K562 (cell line): ENCODE measurements at regions not wholly inside any gene's neighbourhood (a gene's known extent, or its start where the extent isn't known, plus 50 kb on each side); places are given as distances from the start of the nearest gene placed in this dataset.
A peak's percentile ranks its signal among the peaks of the same experiment; 100 is the strongest.

ENCODE experiments used
- ATAC-seq: fragments of 200-7000 bp; cut with Tn5 transposase; 3 replicates; pipeline ENCODE4 v1.9.1; 2020; ENCODE audit warnings: moderate library complexity
- BruUV-seq: library from RNA; stranded (reverse); fragments of 400-500 nt; replicated peaks from 2 replicates; lab custom pipeline; 2021; lab: Mats Ljungman, UMichigan
- CTCF ChIA-PET: fragments of 300-600 bp; formaldehyde crosslinking; extraction: SDS; loops from one replicate; lab custom pipeline; 2021; ENCODE audit warnings: low intra/inter-chr PET ratio; lab: Yijun Ruan, JAX
- POLR2A ChIA-PET: fragments of 300-600, 350-650 bp; sonication (Branson Sonifier 250); formaldehyde crosslinking; extraction: SDS; loops from one replicate; lab custom pipeline; 2021; ENCODE audit warnings: antibody characterized with exemption, inconsistent platforms; lab: Yijun Ruan, JAX
- DNase-seq, 4 experiments: peaks; one replicate each; pipeline versions ENCODE4 v3.0.0 to v3.0.0-alpha.2; 2011 to 2018; ENCODE audit warnings: low spot score in 3 of 4, mixed read lengths in 3 of 4; ENCODE audit errors: extremely low read depth in 1 of 4
- FAIRE-seq: peaks from 2 replicates; lab custom pipeline; 2011; peaks lifted over from hg19 to GRCh38; lab: Jason Lieb, UNC
- H2AFZ ChIP-seq: 2 replicates; pipeline ENCODE4 v1.6.0; 2011; ENCODE audit warnings: low read depth, low read length, control low read depth, inconsistent platforms
- H3K27ac ChIP-seq: fragments of 200-600 bp; 3 replicates; pipeline ENCODE4 v1.8.0; 2011; ENCODE audit warnings: low read depth, mild to moderate bottlenecking, control low read depth, inconsistent platforms, low read length, moderate library complexity, mixed read lengths; ENCODE audit errors: extremely low read depth
- H3K27me3 ChIP-seq, 2 experiments: fragments of 300-600 bp in 1 of 2; 2 replicates in 1 of 2; 3 replicates in 1 of 2; pipeline versions ENCODE4 v1.6.0 to v1.8.0; 2011; ENCODE audit warnings: inconsistent platforms in 2 of 2, low read length in 2 of 2, mild to moderate bottlenecking in 1 of 2, mixed read lengths in 1 of 2, moderate library complexity in 1 of 2; ENCODE audit not compliant: control insufficient read depth in 2 of 2, insufficient read depth in 2 of 2
- H3K36me3 ChIP-seq: fragments of 300-600 bp; 3 replicates; pipeline ENCODE4 v1.8.0; 2011; ENCODE audit warnings: mild to moderate bottlenecking, low read length, inconsistent platforms; ENCODE audit not compliant: control insufficient read depth, insufficient read depth
- H3K4me1 ChIP-seq, 2 experiments: fragments of 200-600 bp in 1 of 2; replicated peaks in 1 of 2; 2 replicates in 1 of 2; 3 replicates in 1 of 2; pipeline versions ENCODE4 v1.5.1 to v1.8.0; 2011; ENCODE audit warnings: inconsistent platforms in 2 of 2, low read length in 2 of 2, mild to moderate bottlenecking in 1 of 2, mixed read lengths in 1 of 2, moderate library complexity in 1 of 2; ENCODE audit not compliant: control insufficient read depth in 2 of 2, insufficient read depth in 2 of 2
- H3K4me2 ChIP-seq: 2 replicates; pipeline ENCODE4 v1.6.1; 2011; ENCODE audit warnings: low read length, control low read depth, inconsistent platforms, mixed read lengths; ENCODE audit not compliant: insufficient read depth
- H3K4me3 ChIP-seq: fragments of 200-600 bp; sonication (generic), shearing (Covaris generic); 2 replicates; pipeline ENCODE4 v1.5.1; 2016; ENCODE audit warnings: control low read depth, inconsistent platforms
- H3K79me2 ChIP-seq: fragments of 200-600 bp; 3 replicates; pipeline ENCODE4 v1.8.0; 2011; ENCODE audit warnings: low read length, inconsistent platforms; ENCODE audit not compliant: control insufficient read depth, insufficient read depth
- H3K9ac ChIP-seq, 2 experiments: 2 replicates each; pipeline versions ENCODE4 v1.6.0 to v1.6.1; 2011; ENCODE audit warnings: low read depth in 2 of 2, low read length in 2 of 2, control low read depth in 1 of 2, inconsistent platforms in 1 of 2, mild to moderate bottlenecking in 1 of 2, mixed read lengths in 1 of 2; ENCODE audit not compliant: insufficient read depth in 1 of 2
- H3K9me1 ChIP-seq: one replicate; pipeline ENCODE4 v1.6.0; 2011; ENCODE audit warnings: inconsistent platforms, mild to moderate bottlenecking, low read length, moderate library complexity; ENCODE audit not compliant: control insufficient read depth, insufficient read depth
- H3K9me3 ChIP-seq: replicated peaks from 2 replicates; pipeline ENCODE4 v1.5.1; 2011; ENCODE audit warnings: low read depth, low read length, inconsistent platforms; ENCODE audit not compliant: control insufficient read depth, insufficient read depth
- H4K20me1 ChIP-seq: replicated peaks from 2 replicates; pipeline ENCODE4 v1.6.1; 2011; ENCODE audit warnings: low read length, inconsistent platforms, mixed read lengths; ENCODE audit not compliant: control insufficient read depth, insufficient read depth
- CBX8 ChIP-seq: fragments of 200-600 bp; sonication (generic); IDR thresholded peaks from 2 replicates; pipeline ENCODE4 v1.6.1; 2012; ENCODE audit warnings: borderline replicate concordance, mixed run types, low read depth, mild to moderate bottlenecking, moderate library complexity, mixed read lengths, low read length, control low read depth, inconsistent platforms; ENCODE audit not compliant: poor library complexity, severe bottlenecking; ENCODE audit errors: extremely low read depth
- NR2C1 ChIP-seq, 2 experiments: fragments of 450-650 bp; IDR thresholded peaks; 2 replicates each; pipeline ENCODE4 v1.6.1; 2017; ENCODE audit warnings: mild to moderate bottlenecking in 2 of 2, antibody characterized with exemption in 1 of 2, inconsistent platforms in 1 of 2, missing compliant biosample characterization in 1 of 2, missing genetic modification characterization in 1 of 2
- REST ChIP-seq, 2 experiments: fragments of 450-650 bp; formaldehyde crosslinking in 1 of 2; IDR thresholded peaks; 2 replicates each; pipeline versions ENCODE4 v1.4.0 to v1.6.1; 2014 to 2020; ENCODE audit warnings: mild to moderate bottlenecking in 2 of 2, borderline replicate concordance in 1 of 2, low read depth in 1 of 2
- SIN3A ChIP-seq, 2 experiments: fragments of 150-350 bp in 1 of 2; IDR thresholded peaks; 2 replicates each; pipeline ENCODE4 v1.6.1; 2011 to 2016; ENCODE audit warnings: borderline replicate concordance in 2 of 2, low read depth in 2 of 2, low read length in 2 of 2, mild to moderate bottlenecking in 2 of 2, moderate library complexity in 2 of 2; ENCODE audit not compliant: control insufficient read depth in 1 of 2
- STAT5A ChIP-seq: IDR thresholded peaks from 2 replicates; pipeline ENCODE4 v1.6.1; 2012; ENCODE audit warnings: low read length, inconsistent platforms, borderline replicate concordance
- ZBTB5 ChIP-seq: fragments of 450-650 bp; IDR thresholded peaks from 2 replicates; pipeline ENCODE4 v1.6.1; 2017; ENCODE audit warnings: antibody characterized with exemption
- ZC3H8 ChIP-seq: fragments of 450-650 bp; IDR thresholded peaks from 2 replicates; pipeline ENCODE4 v1.6.1; 2017
- ZFP30 ChIP-seq: fragments of 250-450 bp; sonication (Bioruptor Pico); IDR thresholded peaks from 2 replicates; pipeline ENCODE4 v1.8.0; 2022; ENCODE audit warnings: moderate library complexity, mild to moderate bottlenecking, inconsistent platforms, borderline replicate concordance
- ZNF217 ChIP-seq: sonication (generic); formaldehyde crosslinking; IDR thresholded peaks from 2 replicates; pipeline ENCODE4 v1.8.0; 2022; ENCODE audit warnings: mild to moderate bottlenecking, missing genetic modification reagents
- WGBS: fragments of 100-300 bp; shearing (Covaris generic); methylation state at CpG from one replicate; pipeline ENCODE4 v1.1.6; 2016; ENCODE audit warnings: low coverage, mixed read lengths; ENCODE audit not compliant: insufficient coverage; ENCODE audit errors: missing lambda C conversion rate; 5-methylcytosine and 5-hydroxymethylcytosine counted together
- in situ Hi-C: fragments of 300-500 bp; cut with MboI; formaldehyde crosslinking; loops from 4 replicates; pipeline ENCODE4 v1.15.0; 2018; ENCODE audit warnings: inconsistent platforms, mixed read lengths
- intact Hi-C: fragments of 100-400 bp; cut with micrococcal nuclease; formaldehyde crosslinking; loops from 2 replicates; pipeline ENCODE4 v1.14.2; 2022

- Histone ChIP-seq H3K9me1 (no peaks in the 10 kb centered on the region), H3K4me2 (no peak overlapping the region), H3K36me3 (no peaks in the 10 kb centered on the region), H3K27ac (no peak overlapping the region), H4K20me1 (no peaks in the 10 kb centered on the region), H3K27me3 (peaks cover 10 to 18% of the 10 kb centered on the region in 2 experiments; a peak in 3 of 5 replicates), H3K9me3 (no peaks in the 10 kb centered on the region), H3K4me3 (no peak overlapping the region), H3K79me2 (no peaks in the 10 kb centered on the region), H2AFZ (no peak overlapping the region), H3K4me1 (peaks cover 0 to 6% of the 10 kb centered on the region in 2 experiments; a peak in 3 of 5 replicates), H3K9ac (no peak overlapping the region)
- intact Hi-C loops (no loop called here), in situ Hi-C loops (no loop called here)
- ATAC-seq (no peak), DNase-seq (no peak), FAIRE-seq (no peak)
- ChIA-PET POLR2A (no interaction called here), CTCF (no interaction called here)
- WGBS = 23% methylated on average over 2 of the region's 2 CpGs
- BruUV-seq = no TSS peak
- no peak for TF ChIP-seq STAT5A
- no peak for TF ChIP-seq SIN3A (IDR thresholded peaks at IDR 0.05; ENCODE audit: borderline replicate concordance in 2 of 2, control insufficient read depth in 1 of 2, low read depth in 2 of 2, low read length in 2 of 2)
- TF ChIP-seq REST (IDR thresholded peaks at IDR 0.05; ENCODE audit: borderline replicate concordance) = no peak
- TF ChIP-seq REST (CRISPR knock-in tag; IDR thresholded peaks at IDR 0.05; ENCODE audit: low read depth) = no peak
- TF ChIP-seq ZBTB5 = no peak
- peak; percentile 84 for TF ChIP-seq NR2C1 (IDR thresholded peaks at IDR 0.05)
- peak; percentile 84 for TF ChIP-seq NR2C1 (tag; IDR thresholded peaks at IDR 0.05)
- TF ChIP-seq ZC3H8 = no peak
- TF ChIP-seq ZFP30 (CRISPR knock-in tag) = no peak
- no peak for TF ChIP-seq ZNF217 (CRISPR knock-in tag)
- no peak for TF ChIP-seq CBX8
Observed at GRCh38 chr15:67991706-67992105, 62.4 kb upstream of the PIAS1 start.
